Spleen (tissue), 11 donors: ENCODE measurements at regions not wholly inside any gene's neighbourhood (a gene's known extent, or its start where the extent isn't known, plus 50 kb on each side); places are given as distances from the start of the nearest gene placed in this dataset.

Experiments used
- DNase-seq: peaks from one replicate; pipeline ENCODE4 v3.0.0-alpha.2; 2020
- H3K27ac ChIP-seq, 8 donors: fragments of 200-600 bp; sonication (generic) in 7 of 8; 1 replicate in 4 of 8; 2 replicates in 4 of 8; pipeline versions ENCODE4 v1.5.0 to v1.8.0; 2016 to 2021; ENCODE audit warnings: inconsistent platforms in 4 of 8, mild to moderate bottlenecking in 4 of 8, moderate library complexity in 1 of 8
- H3K27me3 ChIP-seq, 7 donors: fragments of 200-600 bp; sonication (generic) in 6 of 7; replicated peaks in 1 of 7; 1 replicate in 4 of 7; 2 replicates in 3 of 7; pipeline versions ENCODE4 v1.5.0 to v1.8.0; 2016 to 2021; ENCODE audit warnings: inconsistent platforms in 3 of 7, mild to moderate bottlenecking in 1 of 7
- H3K36me3 ChIP-seq, 6 donors: fragments of 200-600 bp; sonication (generic) in 5 of 6; 1 replicate in 4 of 6; 2 replicates in 2 of 6; pipeline versions ENCODE4 v1.5.0 to v1.8.0; 2016 to 2021; ENCODE audit warnings: inconsistent platforms in 2 of 6
- H3K4me1 ChIP-seq, 6 donors: fragments of 200-600 bp; sonication (generic) in 5 of 6; 1 replicate in 3 of 6; 2 replicates in 3 of 6; pipeline versions ENCODE4 v1.5.0 to v1.8.0; 2016 to 2021; ENCODE audit warnings: inconsistent platforms in 3 of 6
- H3K4me3 ChIP-seq, 8 donors: fragments of 200-600 bp; sonication (generic) in 7 of 8; 1 replicate in 4 of 8; 2 replicates in 4 of 8; pipeline versions ENCODE4 v1.5.0 to v1.8.0; 2016 to 2021; ENCODE audit warnings: inconsistent platforms in 4 of 8, mild to moderate bottlenecking in 4 of 8, moderate library complexity in 2 of 8
- H3K9me3 ChIP-seq, 8 donors: fragments of 200-600 bp; sonication (generic) in 7 of 8; 1 replicate in 4 of 8; 2 replicates in 4 of 8; pipeline versions ENCODE4 v1.5.0 to v1.8.0; 2016 to 2021; ENCODE audit warnings: inconsistent platforms in 4 of 8
- POLR2A ChIP-seq, 3 donors: fragments of 450-650 bp; IDR thresholded peaks; one replicate each; pipeline ENCODE4 v1.5.1; 2017; ENCODE audit warnings: antibody characterized with exemption in 3 of 3, mild to moderate bottlenecking in 1 of 3
- POLR2AphosphoS5 ChIP-seq, 3 donors: sonication (generic); formaldehyde crosslinking; IDR thresholded peaks; one replicate each; pipeline ENCODE4 v1.5.1; 2017; ENCODE audit warnings: antibody characterized with exemption in 3 of 3
- WGBS, 5 donors: extraction: QIAGEN DNeasy Blood & Tissue Kit in 3 of 5; methylation state at CpG; one replicate each; pipeline versions ENCODE4 v1.1.5 to v1.1.7; 2013 to 2018; 5-methylcytosine and 5-hydroxymethylcytosine counted together
- intact Hi-C: fragments of 100-400 bp; cut with DNase I; formaldehyde crosslinking; loops from one replicate; pipeline ENCODE4 v1.15.0; 2023; ENCODE audit warnings: low total_unique reads
- TF ChIP-seq, protein P1 (sequence below), 11 experiments: fragments of 200-600 bp in 7 of 11; fragments of 450-650 bp in 4 of 11; sonication (generic) in 4 of 11; IDR thresholded peaks in 8 of 11; conservative IDR thresholded peaks in 3 of 11; 1 replicate in 7 of 11; 2 replicates in 4 of 11; pipeline versions ENCODE4 v1.4.0 to v1.8.0; 2016 to 2021; ENCODE audit warnings: antibody characterized with exemption in 11 of 11, inconsistent platforms in 4 of 11, mild to moderate bottlenecking in 1 of 11
- donor health status: healthy with polysubstance abuse.
- donor health status: DM: no; HTN: no; CAD: no; lungs with moderate emphysema.
- donor health status: DM: no; HTN: no; CAD: no.
- donor health status: Bipolar disorder and iron deficiency.
- donor health status: healthy.
- donor health status: DM: no; HTN: no; CAD: no.
- donor health status: DM: yes; HTN: yes; CAD: no.

DNA sequence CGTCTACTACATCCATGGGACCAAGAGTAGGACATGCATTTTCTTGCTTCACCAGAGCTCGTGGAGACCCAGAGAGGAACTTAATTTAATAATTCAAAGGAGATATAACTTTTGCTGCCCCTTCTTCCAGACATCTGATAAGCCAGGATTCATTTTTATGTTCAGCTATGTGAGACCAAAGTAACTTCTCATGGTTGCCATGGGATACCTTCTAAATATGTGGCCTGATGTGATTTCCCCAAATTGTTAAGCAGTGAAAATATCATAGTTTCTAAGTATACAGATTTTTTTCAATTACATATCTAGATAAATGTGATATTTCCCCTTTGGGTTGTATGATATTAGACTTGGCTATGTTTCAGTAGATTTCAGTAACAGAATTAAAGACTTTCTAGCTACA, 185.5 kb upstream of the FN1 start:
- Histone ChIP-seq H3K36me3 (no peaks in the 10 kb centered on the region), H3K4me3 (no peak overlapping the region), H3K27ac (no peak overlapping the region), H3K27me3 (peaks cover 0 to 6% (median 0%) of the 10 kb centered on the region in 7 donors), H3K9me3 (no peaks in the 10 kb centered on the region), H3K4me1 (peaks cover 0 to 12% (median 7%) of the 10 kb centered on the region in 6 donors)
- TF ChIP-seq POLR2AphosphoS5 (IDR thresholded peaks at IDR 0.05) (no peak), POLR2A (IDR thresholded peaks at IDR 0.05) (no peak)
- TF ChIP-seq, protein P1, sequence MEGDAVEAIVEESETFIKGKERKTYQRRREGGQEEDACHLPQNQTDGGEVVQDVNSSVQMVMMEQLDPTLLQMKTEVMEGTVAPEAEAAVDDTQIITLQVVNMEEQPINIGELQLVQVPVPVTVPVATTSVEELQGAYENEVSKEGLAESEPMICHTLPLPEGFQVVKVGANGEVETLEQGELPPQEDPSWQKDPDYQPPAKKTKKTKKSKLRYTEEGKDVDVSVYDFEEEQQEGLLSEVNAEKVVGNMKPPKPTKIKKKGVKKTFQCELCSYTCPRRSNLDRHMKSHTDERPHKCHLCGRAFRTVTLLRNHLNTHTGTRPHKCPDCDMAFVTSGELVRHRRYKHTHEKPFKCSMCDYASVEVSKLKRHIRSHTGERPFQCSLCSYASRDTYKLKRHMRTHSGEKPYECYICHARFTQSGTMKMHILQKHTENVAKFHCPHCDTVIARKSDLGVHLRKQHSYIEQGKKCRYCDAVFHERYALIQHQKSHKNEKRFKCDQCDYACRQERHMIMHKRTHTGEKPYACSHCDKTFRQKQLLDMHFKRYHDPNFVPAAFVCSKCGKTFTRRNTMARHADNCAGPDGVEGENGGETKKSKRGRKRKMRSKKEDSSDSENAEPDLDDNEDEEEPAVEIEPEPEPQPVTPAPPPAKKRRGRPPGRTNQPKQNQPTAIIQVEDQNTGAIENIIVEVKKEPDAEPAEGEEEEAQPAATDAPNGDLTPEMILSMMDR (IDR thresholded peaks at IDR 0.05 in 8 of 11, conservative IDR thresholded peaks at IDR 0.05 in 3 of 11), result no peak
- intact Hi-C loops, result no loop called here
- no peak for DNase-seq
- WGBS, 5 donors, result 65 to 82% (median 79%) methylated on average over 2 of the region's 2 CpGs

DNA sequence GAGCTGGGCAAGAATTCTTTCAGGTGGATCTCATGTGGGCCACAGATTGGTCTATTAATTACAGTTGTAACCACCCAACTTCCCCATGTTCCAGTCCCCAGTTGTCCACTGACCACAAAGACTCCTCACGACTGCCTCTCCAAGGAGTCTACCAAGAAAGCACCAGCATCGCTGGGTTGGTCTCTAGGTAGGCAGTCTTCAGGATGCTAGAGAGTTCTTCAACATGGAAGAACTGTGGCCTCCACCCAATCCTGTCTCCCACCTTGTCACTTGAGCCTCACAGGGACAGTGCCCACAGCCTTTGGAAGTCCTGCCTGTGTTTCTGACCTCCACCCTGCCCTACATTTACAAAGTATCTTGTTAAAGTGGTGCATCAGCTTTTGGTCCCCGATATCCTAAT, 184.7 kb upstream of the FN1 start:
- intact Hi-C loops, result no loop called here
- WGBS, 5 donors, result 80 to 92% (median 88%) methylated on average over 3 of the region's 3 CpGs
- Histone ChIP-seq H3K27ac (no peak overlapping the region), H3K27me3 (peaks cover 0 to 6% (median 0%) of the 10 kb centered on the region in 7 donors), H3K4me3 (no peak overlapping the region), H3K36me3 (no peaks in the 10 kb centered on the region), H3K4me1 (peaks cover 0 to 15% (median 7%) of the 10 kb centered on the region in 6 donors), H3K9me3 (no peaks in the 10 kb centered on the region)
- no peak for DNase-seq
- TF ChIP-seq, protein P1 (IDR thresholded peaks at IDR 0.05 in 8 of 11, conservative IDR thresholded peaks at IDR 0.05 in 3 of 11), result no peak
- TF ChIP-seq POLR2AphosphoS5 (IDR thresholded peaks at IDR 0.05) (no peak), POLR2A (IDR thresholded peaks at IDR 0.05) (no peak)

DNA sequence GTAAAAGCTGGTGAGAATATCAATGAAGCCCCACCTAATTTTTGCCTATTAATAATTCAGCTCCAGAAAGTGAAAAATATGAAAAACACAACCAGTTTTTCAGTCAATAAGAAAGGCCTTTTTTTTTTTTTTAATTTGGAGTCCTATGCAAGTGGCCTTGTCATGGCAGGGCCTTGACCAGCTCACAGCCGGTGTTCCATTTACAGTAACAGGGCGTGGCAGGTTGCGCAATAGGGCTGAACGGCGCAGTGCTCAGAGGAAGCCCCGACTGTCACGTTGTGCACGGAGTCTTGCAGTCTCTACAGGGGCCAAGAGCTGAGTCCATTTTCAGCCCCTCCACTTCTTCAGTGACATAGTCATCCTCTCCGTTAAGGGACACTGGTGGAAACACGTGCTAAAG, 184.1 kb upstream of the FN1 start:
- 40 to 71% (median 59%) methylated on average over 10 of the region's 10 CpGs for WGBS, 5 donors
- peak; percentile 82 for DNase-seq
- intact Hi-C loops, result no loop called here

DNA sequence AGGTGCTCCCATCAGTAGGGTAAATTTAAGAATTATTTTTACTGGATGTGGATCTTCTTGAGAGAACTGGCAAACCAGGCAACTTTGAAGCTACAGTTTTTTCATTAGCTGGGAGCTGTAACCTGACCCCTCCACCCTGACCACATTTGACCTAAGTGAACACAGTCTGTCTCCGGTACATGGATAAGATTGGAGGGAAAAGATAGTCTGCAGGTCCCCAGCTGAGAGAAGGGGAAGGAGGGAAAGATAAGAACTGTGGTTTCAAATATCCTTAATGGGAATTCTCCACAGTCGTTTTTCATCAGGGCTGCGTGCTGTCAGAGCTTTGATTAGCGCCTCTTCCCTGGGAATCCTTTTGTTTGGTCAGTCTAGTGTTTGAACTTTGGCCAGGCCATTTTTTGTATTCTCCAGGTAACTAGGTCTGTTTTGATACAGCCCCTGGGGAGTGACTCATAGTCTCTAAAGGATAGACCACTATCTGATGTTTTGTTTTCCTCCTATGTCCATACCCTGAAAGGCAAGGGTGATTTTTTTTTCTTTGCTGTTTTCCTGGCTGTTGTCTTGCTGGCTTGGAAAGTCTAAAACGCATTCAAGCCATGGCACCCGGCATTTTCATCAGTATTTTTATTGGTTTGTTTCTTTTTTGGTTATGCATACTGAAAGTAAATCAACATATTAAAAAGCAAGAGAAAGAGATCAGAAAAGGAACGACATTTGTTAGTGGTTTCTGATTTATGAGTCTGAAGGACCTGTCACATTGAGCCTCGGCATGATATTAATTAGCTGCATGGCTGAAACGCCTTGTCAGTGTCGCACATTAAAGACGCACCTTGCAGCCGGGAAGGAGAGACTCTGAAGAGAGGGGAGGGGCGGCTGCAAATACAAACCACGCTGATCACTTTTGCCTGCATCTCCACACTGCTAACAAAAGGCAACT, 183.4 kb upstream of the FN1 start:
- no peak for DNase-seq
- no peak overlapping the region for H3K4me3 ChIP-seq
- intact Hi-C loops, result no loop called here
- peaks cover 0 to 6% (median 0%) of the 10 kb centered on the region in 7 donors for H3K27me3 ChIP-seq
- no peaks in the 10 kb centered on the region for H3K9me3 ChIP-seq
- H3K4me1 ChIP-seq, result peaks cover 0 to 21% (median 7%) of the 10 kb centered on the region in 6 donors
- no peak overlapping the region for H3K27ac ChIP-seq
- no peaks in the 10 kb centered on the region for H3K36me3 ChIP-seq
- WGBS, 5 donors, result 12 to 22% (median 14%) methylated on average over 14 of the region's 14 CpGs
- TF ChIP-seq, protein P1 (IDR thresholded peaks at IDR 0.05 in 8 of 11, conservative IDR thresholded peaks at IDR 0.05 in 3 of 11), result no peak
- TF ChIP-seq POLR2AphosphoS5 (IDR thresholded peaks at IDR 0.05) (no peak), POLR2A (IDR thresholded peaks at IDR 0.05) (no peak)

More for the DNA sequence above, 184.1 kb upstream of the FN1 start:
- H3K9me3 ChIP-seq, result no peaks in the 10 kb centered on the region
- H3K36me3 ChIP-seq, result no peaks in the 10 kb centered on the region
- H3K27ac ChIP-seq, result no peak overlapping the region
- TF ChIP-seq POLR2A (IDR thresholded peaks at IDR 0.05), result no peak
- peak in 2 of 3 donors; percentile 47 to 54 for TF ChIP-seq POLR2AphosphoS5 (IDR thresholded peaks at IDR 0.05)
- H3K27me3 ChIP-seq, result peaks cover 0 to 6% (median 0%) of the 10 kb centered on the region in 7 donors
- H3K4me3 ChIP-seq, result no peak overlapping the region
- H3K4me1 ChIP-seq, result peaks cover 0 to 21% (median 7%) of the 10 kb centered on the region in 6 donors
